MCF 10A (cell line): ENCODE measurements at regions not wholly inside any gene's neighbourhood (a gene's known extent, or its start where the extent isn't known, plus 50 kb on each side); places are given as distances from the start of the nearest gene placed in this dataset.

ENCODE experiments used
- BruUV-seq: library from RNA; stranded (reverse); fragments of 400-500 nt; replicated peaks from 2 replicates; lab custom pipeline; 2021; lab: Mats Ljungman, UMichigan
- CTCF ChIA-PET: fragments of 300-600 bp; sonication (Branson Sonifier 250); formaldehyde crosslinking; extraction: SDS; loops from one replicate; lab custom pipeline; 2021; ENCODE audit warnings: antibody characterized with exemption, inconsistent platforms; lab: Yijun Ruan, JAX
- POLR2A ChIA-PET: fragments of 300-600, 350-650 bp; sonication (Branson Sonifier 250); formaldehyde crosslinking; extraction: SDS; loops from one replicate; lab custom pipeline; 2020; ENCODE audit warnings: antibody characterized with exemption, inconsistent platforms; lab: Yijun Ruan, JAX
- DNase-seq: peaks from one replicate; pipeline ENCODE4 v3.0.0-alpha.2; 2018; ENCODE audit not compliant: unreplicated experiment
- H3K27ac Mint-ChIP-seq: one replicate; pipeline ENCODE4 v1.8.0; 2022; ENCODE audit warnings: mild to moderate bottlenecking, low read depth, mixed read lengths; ENCODE audit not compliant: unreplicated experiment
- H3K27me3 Mint-ChIP-seq: one replicate; pipeline ENCODE4 v1.8.0; 2022; ENCODE audit warnings: mixed read lengths; ENCODE audit not compliant: insufficient read depth, unreplicated experiment
- H3K36me3 Mint-ChIP-seq: one replicate; pipeline ENCODE4 v1.8.0; 2022; ENCODE audit warnings: mild to moderate bottlenecking, moderate library complexity, mixed read lengths; ENCODE audit not compliant: insufficient read depth, unreplicated experiment
- H3K4me1 Mint-ChIP-seq: one replicate; pipeline ENCODE4 v1.8.0; 2022; ENCODE audit warnings: mixed read lengths; ENCODE audit not compliant: insufficient read depth, unreplicated experiment
- H3K4me3 Mint-ChIP-seq: one replicate; pipeline ENCODE4 v1.8.0; 2022; ENCODE audit warnings: mild to moderate bottlenecking, moderate library complexity, mixed read lengths; ENCODE audit not compliant: unreplicated experiment
- H3K9me3 Mint-ChIP-seq: one replicate; pipeline ENCODE4 v1.8.0; 2022; ENCODE audit warnings: mixed read lengths; ENCODE audit not compliant: unreplicated experiment
- CTCF ChIP-seq: fragments of 200-600 bp; IDR thresholded peaks from one replicate; pipeline ENCODE4 v1.8.0; 2022; ENCODE audit warnings: antibody characterized with exemption, mild to moderate bottlenecking; ENCODE audit not compliant: unreplicated experiment
- intact Hi-C: fragments of 100-400 bp; cut with micrococcal nuclease; formaldehyde crosslinking; loops from 2 replicates; pipeline ENCODE4 v1.14.1; 2022

GRCh38 chr3:16759227-16759903 is 125.4 kb upstream of the PLCL2 start:
- H3K36me3 Mint-ChIP-seq: no peaks in the 10 kb centered on the region
- no peak overlapping the region for H3K27ac Mint-ChIP-seq
- ChIA-PET CTCF (interaction anchor here (1.6 kb wide), 1 partner anchor 11 kb away, joined by 4 read pairs; no protein-coding TSS in a partner anchor), POLR2A (interaction anchor here (0.6 kb wide), 1 partner anchor 82 kb away, joined by 4 read pairs; no protein-coding TSS in a partner anchor)
- no peak overlapping the region for H3K4me3 Mint-ChIP-seq
- intact Hi-C loops: no loop called here
- TF ChIP-seq CTCF: no peak
- peaks cover 9% of the 10 kb centered on the region for H3K4me1 Mint-ChIP-seq
- no TSS peak for BruUV-seq
- no peaks in the 10 kb centered on the region for H3K9me3 Mint-ChIP-seq
- DNase-seq: peak; percentile 48
- H3K27me3 Mint-ChIP-seq: no peaks in the 10 kb centered on the region

- ChIA-PET POLR2A (no interaction called here), CTCF (interaction anchor here (0.8 kb wide), 1 partner anchor 214 kb away, joined by 4 read pairs; no protein-coding TSS in a partner anchor)
- Mint-ChIP-seq H3K4me3 (no peak overlapping the region), H3K4me1 (peaks cover 9% of the 10 kb centered on the region), H3K36me3 (no peaks in the 10 kb centered on the region), H3K27me3 (no peaks in the 10 kb centered on the region), H3K27ac (no peak overlapping the region), H3K9me3 (no peaks in the 10 kb centered on the region)
- no peak for DNase-seq
- no TSS peak for BruUV-seq
- TF ChIP-seq CTCF: no peak
- intact Hi-C loops: no loop called here
Measured at GRCh38 chr3:16761571-16761970, 123.2 kb upstream of the PLCL2 start.

- no peaks in the 10 kb centered on the region for H3K27me3 Mint-ChIP-seq
- POLR2A ChIA-PET: no interaction called here
Measured at GRCh38 chr3:16765661-16766060, 119.1 kb upstream of the PLCL2 start.

GRCh38 chr3:16767006-16767405 is 117.7 kb upstream of the PLCL2 start:
- no peak overlapping the region for H3K4me3 Mint-ChIP-seq
- intact Hi-C loops: no loop called here
- BruUV-seq: no TSS peak
- no peaks in the 10 kb centered on the region for H3K27me3 Mint-ChIP-seq
- no peaks in the 10 kb centered on the region for H3K4me1 Mint-ChIP-seq
- ChIA-PET POLR2A (no interaction called here), CTCF (interaction anchor here (0.6 to 0.7 kb wide), 2 partner anchors 71 to 257 kb away, joined by 3 read pairs; no protein-coding TSS in a partner anchor)
- H3K36me3 Mint-ChIP-seq: no peaks in the 10 kb centered on the region
- no peak for DNase-seq
- no peaks in the 10 kb centered on the region for H3K9me3 Mint-ChIP-seq
- H3K27ac Mint-ChIP-seq: no peak overlapping the region
- TF ChIP-seq CTCF: no peak

More at GRCh38 chr3:16765661-16766060, 119.1 kb upstream of the PLCL2 start:
- Mint-ChIP-seq H3K36me3 (no peaks in the 10 kb centered on the region), H3K9me3 (no peaks in the 10 kb centered on the region), H3K27ac (no peak overlapping the region), H3K4me3 (no peak overlapping the region), H3K4me1 (no peaks in the 10 kb centered on the region)
- BruUV-seq: no TSS peak
- CTCF ChIA-PET: no interaction called here
- DNase-seq: no peak
- intact Hi-C loops: no loop called here
- no peak for TF ChIP-seq CTCF
